Esophagus mucosa (tissue), 1 donor: ENCODE measurements at regions not wholly inside any gene's neighbourhood (a gene's known extent, or its start where the extent isn't known, plus 50 kb on each side); places are given as distances from the start of the nearest gene placed in this dataset.
"Not testable (repeated sequence)": the region's sequence is repeated elsewhere in the genome, so short reads cannot be mapped to it uniquely, and the experiment has no call there.

ENCODE experiments used
- ATAC-seq: fragments of 200-7000 bp; cut with Tn5 transposase; one replicate; pipeline ENCODE4 v1.9.1; 2020
- donor health status: DM: yes; HTN: yes; CAD: no.

GRCh38 chr18:61676773-61677434 is 215.9 kb downstream of the RNF152 start:
- no peak for ATAC-seq

GRCh38 chr18:61669320-61669719 is 223.5 kb downstream of the RNF152 start:
- ATAC-seq: no peak

DNA sequence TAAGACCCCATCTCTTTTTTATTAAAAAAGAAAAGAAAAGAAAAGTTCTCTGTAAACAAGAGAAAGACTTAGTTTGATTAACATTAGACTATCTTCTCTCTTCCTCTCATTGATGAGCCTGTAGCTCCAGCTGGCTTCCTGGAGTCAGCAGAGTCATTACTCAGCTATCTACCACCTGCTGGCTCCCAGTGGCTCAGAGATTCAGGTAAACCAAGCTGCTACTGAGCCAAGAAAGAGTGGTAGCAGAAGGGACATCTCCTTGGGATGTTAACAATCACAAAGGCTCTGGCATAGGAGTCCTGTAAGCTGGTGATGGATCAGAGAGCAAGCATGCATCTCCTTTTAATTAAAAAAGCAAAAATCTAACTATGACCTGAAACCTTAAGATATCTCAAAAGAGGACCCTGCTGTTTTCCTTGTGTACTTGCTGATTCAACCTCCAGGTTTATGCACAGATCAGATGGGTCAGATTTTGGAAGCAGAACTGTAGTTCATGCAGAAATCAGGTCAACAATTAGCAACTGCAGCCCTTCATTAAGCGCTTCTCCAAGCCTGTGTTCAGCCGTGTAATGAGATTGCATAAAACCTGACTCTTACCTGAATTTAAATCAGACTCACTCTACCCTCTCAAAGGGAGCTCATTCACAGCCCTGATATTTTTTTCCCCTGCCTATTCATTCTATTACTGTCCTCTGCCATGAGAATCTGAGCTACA is 225.8 kb downstream of the RNF152 start:
- no peak for ATAC-seq

GRCh38 chr18:61664419-61665084 is 228.3 kb downstream of the RNF152 start:
- ATAC-seq: peak; percentile 94

DNA sequence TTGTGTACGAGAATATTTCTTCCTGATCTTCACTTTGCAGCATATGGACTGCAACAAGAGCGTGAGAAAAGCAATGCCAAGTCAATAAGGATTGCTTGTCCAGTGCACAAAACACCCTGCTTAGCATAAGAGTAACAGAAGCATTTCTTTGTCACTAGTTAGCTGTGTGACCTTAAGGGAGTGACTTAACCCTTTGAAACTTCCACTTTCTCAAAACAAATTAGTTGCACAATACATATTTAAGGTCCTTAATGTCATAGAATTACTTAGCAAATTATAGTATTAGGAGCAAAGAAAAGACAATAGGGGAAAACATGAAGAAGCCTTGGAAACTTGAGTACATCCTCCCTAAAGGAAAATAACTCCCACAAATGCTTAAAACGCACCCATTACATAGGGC is 230.1 kb downstream of the RNF152 start:
- ATAC-seq: no peak

GRCh38 chr18:61658431-61658830 is 234.4 kb downstream of the RNF152 start:
- ATAC-seq: no peak

- no peak for ATAC-seq
Measured at GRCh38 chr18:61657066-61657732, 235.6 kb downstream of the RNF152 start.

- no peak for ATAC-seq
Measured at GRCh38 chr18:61655630-61656029, 237.2 kb downstream of the RNF152 start.

GRCh38 chr18:61653823-61654551 is 238.8 kb downstream of the RNF152 start:
- no peak for ATAC-seq

DNA sequence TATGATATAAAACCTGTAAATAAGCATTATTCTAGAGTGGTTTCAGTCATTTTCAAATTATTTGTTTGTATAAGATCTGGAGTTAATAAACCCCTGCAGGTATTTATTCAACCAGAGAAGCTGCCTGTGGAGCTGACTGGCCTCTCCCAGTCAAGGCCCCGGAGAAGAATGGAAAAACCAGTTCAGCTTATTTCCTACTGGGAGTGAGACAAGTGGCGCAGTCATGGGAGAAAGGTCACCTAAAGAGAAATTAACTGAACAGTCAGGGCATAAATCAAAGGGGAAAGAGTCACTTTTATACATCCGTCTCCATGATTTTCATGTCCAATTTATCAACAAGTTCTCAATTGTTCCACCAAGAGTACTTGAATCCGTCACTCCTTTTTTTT is 240.9 kb downstream of the RNF152 start:
- peak; percentile 77 for ATAC-seq

GRCh38 chr18:61651145-61651879 is 241.5 kb downstream of the RNF152 start:
- peak; percentile 35 for ATAC-seq

DNA sequence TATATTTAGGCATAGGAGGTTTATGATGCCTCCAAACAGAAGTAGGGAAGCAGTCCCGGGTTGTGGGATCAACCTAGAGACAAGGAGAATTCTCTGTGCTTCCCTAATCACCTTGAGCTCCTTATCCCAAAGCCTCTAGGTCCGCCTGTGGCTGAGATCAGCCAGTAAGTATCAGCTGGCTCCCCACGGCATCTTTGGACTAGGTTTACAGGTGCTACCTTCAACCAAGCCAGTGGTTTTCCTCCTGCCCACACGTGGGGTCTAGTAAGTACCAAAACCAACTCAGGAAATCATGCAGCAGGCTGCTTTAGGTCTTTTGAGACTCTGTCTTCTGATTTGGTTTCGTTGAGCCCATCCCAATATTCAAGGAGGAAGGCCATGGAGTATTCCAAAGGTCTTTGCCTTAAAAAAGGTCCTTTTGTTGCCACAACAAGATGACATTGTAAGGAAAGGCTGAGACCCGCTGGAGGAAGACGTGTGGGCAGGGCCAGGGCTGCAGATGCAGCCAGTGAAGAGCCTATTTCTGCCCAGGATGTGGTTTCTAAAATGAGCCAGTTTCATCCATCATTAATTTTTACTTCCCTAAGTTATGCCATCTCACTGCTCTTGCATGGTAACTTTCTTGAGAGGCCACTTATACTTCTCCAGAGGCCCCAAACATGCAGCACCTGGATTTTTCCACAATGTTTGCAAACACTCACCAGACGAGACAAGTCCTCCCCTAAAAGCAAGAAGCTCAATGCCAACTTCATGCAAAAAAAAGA is 248.7 kb downstream of the RNF152 start:
- no peak for ATAC-seq

- no peak for ATAC-seq
Measured at GRCh38 chr18:61639886-61640285, 252.9 kb downstream of the RNF152 start.

DNA sequence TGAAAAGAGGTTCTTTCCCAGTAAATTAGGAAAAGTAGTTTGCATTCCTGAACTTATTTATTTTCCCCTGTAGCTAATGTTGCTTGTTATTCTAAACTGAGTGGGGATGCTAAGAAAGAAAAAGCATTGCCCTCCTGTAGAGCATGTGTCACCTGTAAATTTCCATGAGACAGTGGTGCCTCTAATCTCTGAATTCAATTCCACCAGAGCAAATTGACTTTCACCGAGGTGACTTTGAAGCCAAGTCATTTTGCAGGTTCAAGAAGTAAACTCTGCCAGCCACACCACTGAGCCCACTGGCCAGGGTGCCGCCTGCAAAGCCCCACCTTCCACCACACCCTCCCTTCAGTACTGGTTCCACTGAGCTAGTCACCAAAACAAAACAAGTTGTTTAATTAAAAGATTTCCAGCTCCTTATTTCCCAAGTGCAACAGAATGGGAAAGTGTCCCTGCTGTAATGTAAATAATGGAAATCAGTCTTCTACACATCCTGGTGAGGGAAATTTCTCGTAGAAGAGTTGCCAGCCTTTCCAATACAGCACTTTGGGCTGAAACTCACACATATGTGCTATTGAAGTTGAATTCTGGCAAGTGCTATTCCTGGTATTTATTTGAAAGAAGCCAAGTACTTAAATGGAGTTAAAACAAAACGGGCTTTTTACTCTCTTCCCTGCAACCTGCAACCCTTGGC is 254.8 kb downstream of the RNF152 start:
- peak; percentile 73 for ATAC-seq

GRCh38 chr18:61637319-61637718 is 255.5 kb downstream of the RNF152 start:
- ATAC-seq: no peak

GRCh38 chr18:61635901-61636528 is 256.8 kb downstream of the RNF152 start:
- ATAC-seq: peak; percentile 88

DNA sequence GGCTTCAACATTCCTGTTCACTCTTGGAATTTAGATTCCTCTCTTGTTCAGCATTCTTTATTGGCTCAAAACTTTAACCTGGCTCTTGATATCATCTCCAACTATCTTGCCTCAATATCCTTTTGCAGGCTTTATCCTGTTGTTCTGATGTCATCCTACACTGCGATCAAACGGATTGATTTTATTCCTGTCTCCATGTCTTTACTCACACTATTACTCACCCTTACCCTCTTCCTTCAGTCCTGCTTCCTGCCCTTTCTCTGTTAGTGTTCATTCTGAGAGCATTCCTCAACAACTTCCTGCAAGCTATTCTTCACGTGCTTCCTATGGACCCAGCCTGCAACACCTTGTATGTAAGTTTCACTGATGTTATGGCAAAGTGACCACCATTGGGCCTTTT is 264.7 kb downstream of the RNF152 start:
- ATAC-seq: no peak

DNA sequence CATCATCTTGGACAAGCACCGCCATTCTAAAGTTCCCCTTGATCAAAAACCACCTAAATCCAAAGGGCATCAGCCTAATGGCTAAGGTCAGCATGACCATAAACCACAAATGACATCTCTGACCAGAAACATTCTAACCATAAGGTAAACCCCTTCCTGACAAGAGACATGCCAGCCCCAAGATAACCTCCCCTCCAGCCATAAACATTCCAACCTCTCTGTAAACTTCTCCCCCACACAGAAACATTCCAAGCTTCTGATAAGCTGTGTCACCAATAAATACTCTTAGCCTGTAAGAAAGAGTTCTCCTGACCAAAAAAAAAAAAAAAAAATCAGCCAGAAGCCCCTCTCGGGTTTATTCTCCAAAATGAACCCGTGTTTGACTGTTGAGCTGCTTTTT is 268.2 kb downstream of the RNF152 start:
- ATAC-seq: not testable (repeated sequence)

- ATAC-seq: no peak
Measured at GRCh38 chr18:61619783-61620182, 273.0 kb downstream of the RNF152 start.

DNA sequence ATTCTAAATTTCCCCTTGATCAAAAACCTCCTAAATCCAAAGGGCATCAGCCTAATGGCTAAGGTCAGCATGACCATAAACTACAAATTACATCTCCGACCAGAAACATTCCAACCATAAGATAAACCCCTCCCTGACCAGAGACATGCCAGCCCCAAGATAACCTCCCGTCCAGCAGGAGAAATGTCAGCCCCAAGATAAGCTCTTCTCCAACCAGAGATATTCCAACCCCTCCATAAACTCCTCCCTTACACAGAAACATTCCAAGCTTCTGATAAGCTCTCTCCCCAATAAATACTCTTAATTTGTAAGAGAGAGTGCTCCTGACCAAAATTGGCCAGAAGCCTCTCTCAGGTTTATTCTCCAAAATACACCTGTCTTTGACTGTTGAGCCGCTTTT is 274.0 kb downstream of the RNF152 start:
- ATAC-seq: no peak
